K562 (cell line): ENCODE measurements at regions not wholly inside any gene's neighbourhood (a gene's known extent, or its start where the extent isn't known, plus 50 kb on each side); places are given as distances from the start of the nearest gene placed in this dataset.

ENCODE experiments used
- ARNT ChIP-seq, 2 experiments: fragments of 450-650 bp; IDR thresholded peaks; 2 replicates each; pipeline ENCODE4 v1.6.1; 2016; ENCODE audit warnings: mild to moderate bottlenecking in 1 of 2
- ELF4 ChIP-seq: fragments of 450-650 bp; formaldehyde crosslinking; IDR thresholded peaks from 2 replicates; pipeline ENCODE4 v1.4.0; 2022; ENCODE audit warnings: missing genetic modification characterization
- HDAC2 ChIP-seq: fragments of 450-650 bp; IDR thresholded peaks from 2 replicates; pipeline ENCODE4 v1.6.1; 2016; ENCODE audit warnings: mild to moderate bottlenecking
- HDAC8 ChIP-seq: fragments of 450-650 bp; IDR thresholded peaks from 2 replicates; pipeline ENCODE4 v1.6.1; 2016; ENCODE audit warnings: mild to moderate bottlenecking, missing genetic modification characterization, moderate library complexity, missing compliant biosample characterization
- HNRNPUL1 ChIP-seq: fragments of 200-400 bp; formaldehyde crosslinking; IDR thresholded peaks from 2 replicates; pipeline ENCODE4 v1.6.1; 2017; ENCODE audit warnings: low read length
- KLF6 ChIP-seq: fragments of 250-450 bp; sonication (Bioruptor Pico); IDR thresholded peaks from 2 replicates; pipeline ENCODE4 v1.4.0; 2020; ENCODE audit warnings: mild to moderate bottlenecking, moderate library complexity, borderline replicate concordance
- POLR2AphosphoS5 ChIP-seq: IDR thresholded peaks from 2 replicates; pipeline ENCODE4 v1.6.1; 2011; ENCODE audit warnings: mild to moderate bottlenecking, low read depth, low read length, moderate library complexity; ENCODE audit not compliant: control insufficient read depth, insufficient read depth
- TEAD1 ChIP-seq, 2 experiments: fragments of 450-650 bp in 1 of 2; sonication (generic) in 1 of 2; formaldehyde crosslinking; IDR thresholded peaks; 2 replicates each; pipeline versions ENCODE4 v1.4.0 to v1.8.0; 2020 to 2022; ENCODE audit warnings: mild to moderate bottlenecking in 2 of 2, missing genetic modification reagents in 1 of 2
- ZFP36 ChIP-seq: fragments of 150-350 bp; IDR thresholded peaks from 2 replicates; pipeline ENCODE4 v1.6.1; 2018; ENCODE audit warnings: low read length, low read depth; ENCODE audit not compliant: partially characterized antibody
- ZNF133 ChIP-seq: fragments of 250-450 bp; sonication (Bioruptor Pico); IDR thresholded peaks from 2 replicates; pipeline ENCODE4 v1.4.0; 2020; ENCODE audit warnings: mild to moderate bottlenecking
- ZNF695 ChIP-seq: fragments of 450-650 bp; formaldehyde crosslinking; IDR thresholded peaks from 2 replicates; pipeline ENCODE4 v1.4.0; 2020; ENCODE audit warnings: mild to moderate bottlenecking, moderate library complexity
- TF ChIP-seq, protein P1 (sequence below), 2 experiments: fragments of 450-650 bp; formaldehyde crosslinking in 1 of 2; IDR thresholded peaks; 2 replicates each; pipeline versions ENCODE4 v1.4.0 to v1.6.1; 2014 to 2020; ENCODE audit warnings: mild to moderate bottlenecking in 2 of 2, borderline replicate concordance in 1 of 2, low read depth in 1 of 2
- TF ChIP-seq, protein P2 (sequence below), 3 experiments: IDR thresholded peaks in 2 of 3; conservative IDR thresholded peaks in 1 of 3; 2 replicates each; pipeline ENCODE4 v1.5.1; 2011 to 2012; ENCODE audit warnings: low read length in 3 of 3, mild to moderate bottlenecking in 3 of 3, control low read depth in 2 of 3, improper control_type of control experiment in 1 of 3, inconsistent platforms in 1 of 3, low read depth in 1 of 3, mixed read lengths in 1 of 3, moderate library complexity in 1 of 3; ENCODE audit not compliant: insufficient read depth in 2 of 3
- TF ChIP-seq, protein P3 (sequence below), 2 experiments: fragments of 250-450 bp in 1 of 2; fragments of 450-650 bp in 1 of 2; sonication (Bioruptor Pico) in 1 of 2; IDR thresholded peaks; 2 replicates each; pipeline versions ENCODE4 v1.6.1 to v1.8.0; 2016 to 2021; ENCODE audit warnings: mild to moderate bottlenecking in 2 of 2, moderate library complexity in 2 of 2, missing compliant biosample characterization in 1 of 2, missing genetic modification characterization in 1 of 2

DNA sequence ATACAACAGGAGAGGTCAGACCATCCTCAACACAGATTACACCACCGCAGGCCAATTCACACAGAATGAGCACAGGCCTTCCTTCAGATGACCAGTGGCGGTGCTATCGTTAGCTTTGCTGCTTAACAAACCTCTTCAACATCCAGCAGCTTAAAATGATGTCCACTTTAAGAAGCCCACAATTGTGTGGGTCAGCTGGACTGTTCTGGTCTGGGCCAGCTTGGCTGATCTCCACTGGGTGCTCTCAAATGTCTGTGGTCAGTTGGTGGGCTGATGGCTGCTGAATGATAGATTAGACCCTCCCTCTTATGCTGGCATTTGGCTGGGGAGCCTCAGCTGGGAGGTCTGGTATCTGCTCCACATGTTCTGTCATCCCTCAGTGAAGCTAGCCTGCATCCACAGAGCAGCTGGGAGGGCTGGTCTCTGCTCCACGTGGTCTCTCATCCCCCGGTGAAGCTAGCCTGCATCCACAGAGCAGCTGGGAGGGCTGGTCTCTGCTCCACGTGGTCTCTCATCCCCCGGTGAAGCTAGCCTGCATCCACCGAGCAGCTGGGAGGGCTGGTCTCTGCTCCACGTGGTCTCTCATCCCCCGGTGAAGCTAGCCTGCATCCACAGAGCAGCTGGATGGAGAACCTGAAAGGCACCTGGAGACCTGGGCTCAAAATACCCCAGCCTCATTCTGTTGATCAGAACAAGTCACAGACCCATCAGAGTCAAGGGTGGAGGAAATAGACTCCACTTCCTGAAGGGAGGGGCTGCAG lies 203.6 kb upstream of the DIO3 start:
- TF ChIP-seq KLF6 (CRISPR knock-in tag) (no peak), HNRNPUL1 (no peak), ZFP36 (no peak), ZNF695 (CRISPR knock-in tag) (no peak), POLR2AphosphoS5 (no peak), ARNT (IDR thresholded peaks at IDR 0.05) (no peak), HDAC8 (no peak), ZNF133 (CRISPR knock-in tag) (no peak), HDAC2 (no peak), ELF4 (CRISPR knock-in tag) (no peak), TEAD1 (CRISPR knock-in tag; IDR thresholded peaks at IDR 0.05) (no peak)
- TF ChIP-seq, protein P1, sequence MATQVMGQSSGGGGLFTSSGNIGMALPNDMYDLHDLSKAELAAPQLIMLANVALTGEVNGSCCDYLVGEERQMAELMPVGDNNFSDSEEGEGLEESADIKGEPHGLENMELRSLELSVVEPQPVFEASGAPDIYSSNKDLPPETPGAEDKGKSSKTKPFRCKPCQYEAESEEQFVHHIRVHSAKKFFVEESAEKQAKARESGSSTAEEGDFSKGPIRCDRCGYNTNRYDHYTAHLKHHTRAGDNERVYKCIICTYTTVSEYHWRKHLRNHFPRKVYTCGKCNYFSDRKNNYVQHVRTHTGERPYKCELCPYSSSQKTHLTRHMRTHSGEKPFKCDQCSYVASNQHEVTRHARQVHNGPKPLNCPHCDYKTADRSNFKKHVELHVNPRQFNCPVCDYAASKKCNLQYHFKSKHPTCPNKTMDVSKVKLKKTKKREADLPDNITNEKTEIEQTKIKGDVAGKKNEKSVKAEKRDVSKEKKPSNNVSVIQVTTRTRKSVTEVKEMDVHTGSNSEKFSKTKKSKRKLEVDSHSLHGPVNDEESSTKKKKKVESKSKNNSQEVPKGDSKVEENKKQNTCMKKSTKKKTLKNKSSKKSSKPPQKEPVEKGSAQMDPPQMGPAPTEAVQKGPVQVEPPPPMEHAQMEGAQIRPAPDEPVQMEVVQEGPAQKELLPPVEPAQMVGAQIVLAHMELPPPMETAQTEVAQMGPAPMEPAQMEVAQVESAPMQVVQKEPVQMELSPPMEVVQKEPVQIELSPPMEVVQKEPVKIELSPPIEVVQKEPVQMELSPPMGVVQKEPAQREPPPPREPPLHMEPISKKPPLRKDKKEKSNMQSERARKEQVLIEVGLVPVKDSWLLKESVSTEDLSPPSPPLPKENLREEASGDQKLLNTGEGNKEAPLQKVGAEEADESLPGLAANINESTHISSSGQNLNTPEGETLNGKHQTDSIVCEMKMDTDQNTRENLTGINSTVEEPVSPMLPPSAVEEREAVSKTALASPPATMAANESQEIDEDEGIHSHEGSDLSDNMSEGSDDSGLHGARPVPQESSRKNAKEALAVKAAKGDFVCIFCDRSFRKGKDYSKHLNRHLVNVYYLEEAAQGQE (IDR thresholded peaks at IDR 0.05; ENCODE audit: borderline replicate concordance): no peak
- TF ChIP-seq, protein P1 (CRISPR knock-in tag; IDR thresholded peaks at IDR 0.05; ENCODE audit: low read depth): no peak
- TF ChIP-seq, protein P2, sequence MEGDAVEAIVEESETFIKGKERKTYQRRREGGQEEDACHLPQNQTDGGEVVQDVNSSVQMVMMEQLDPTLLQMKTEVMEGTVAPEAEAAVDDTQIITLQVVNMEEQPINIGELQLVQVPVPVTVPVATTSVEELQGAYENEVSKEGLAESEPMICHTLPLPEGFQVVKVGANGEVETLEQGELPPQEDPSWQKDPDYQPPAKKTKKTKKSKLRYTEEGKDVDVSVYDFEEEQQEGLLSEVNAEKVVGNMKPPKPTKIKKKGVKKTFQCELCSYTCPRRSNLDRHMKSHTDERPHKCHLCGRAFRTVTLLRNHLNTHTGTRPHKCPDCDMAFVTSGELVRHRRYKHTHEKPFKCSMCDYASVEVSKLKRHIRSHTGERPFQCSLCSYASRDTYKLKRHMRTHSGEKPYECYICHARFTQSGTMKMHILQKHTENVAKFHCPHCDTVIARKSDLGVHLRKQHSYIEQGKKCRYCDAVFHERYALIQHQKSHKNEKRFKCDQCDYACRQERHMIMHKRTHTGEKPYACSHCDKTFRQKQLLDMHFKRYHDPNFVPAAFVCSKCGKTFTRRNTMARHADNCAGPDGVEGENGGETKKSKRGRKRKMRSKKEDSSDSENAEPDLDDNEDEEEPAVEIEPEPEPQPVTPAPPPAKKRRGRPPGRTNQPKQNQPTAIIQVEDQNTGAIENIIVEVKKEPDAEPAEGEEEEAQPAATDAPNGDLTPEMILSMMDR (IDR thresholded peaks at IDR 0.05 in 2 of 3, conservative IDR thresholded peaks at IDR 0.05 in 1 of 3; ENCODE audit: insufficient read depth in 2 of 3, low read depth in 1 of 3, low read length in 3 of 3): no peak
- TF ChIP-seq, protein P3, sequence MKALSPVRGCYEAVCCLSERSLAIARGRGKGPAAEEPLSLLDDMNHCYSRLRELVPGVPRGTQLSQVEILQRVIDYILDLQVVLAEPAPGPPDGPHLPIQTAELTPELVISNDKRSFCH (CRISPR knock-in tag; IDR thresholded peaks at IDR 0.05): no peak
- TF ChIP-seq, protein P3 (tag; IDR thresholded peaks at IDR 0.05): no peak
